Transverse colon (tissue), 4 donors: ENCODE measurements at regions not wholly inside any gene's neighbourhood (a gene's known extent, or its start where the extent isn't known, plus 50 kb on each side); places are given as distances from the start of the nearest gene placed in this dataset.

ENCODE experiments used
- DNase-seq: peaks from one replicate; pipeline ENCODE4 v3.0.0-alpha.2; 2019
- H3K27ac ChIP-seq, 4 donors: fragments of 200-600 bp; sonication (generic); 2 replicates each; pipeline ENCODE4 v1.5.1; 2016 to 2018; ENCODE audit warnings: inconsistent platforms in 4 of 4
- H3K27me3 ChIP-seq: fragments of 200-600 bp; sonication (generic); 2 replicates; pipeline ENCODE4 v1.5.1; 2017; ENCODE audit warnings: inconsistent platforms
- H3K36me3 ChIP-seq, 4 donors: fragments of 200-600 bp; sonication (generic); 2 replicates each; pipeline ENCODE4 v1.5.1; 2017 to 2019; ENCODE audit warnings: inconsistent platforms in 4 of 4
- H3K4me1 ChIP-seq, 4 donors: fragments of 200-600 bp; sonication (generic); 2 replicates each; pipeline ENCODE4 v1.5.1; 2017 to 2020; ENCODE audit warnings: inconsistent platforms in 4 of 4
- H3K4me3 ChIP-seq, 4 donors: fragments of 200-600 bp; sonication (generic); 1 replicate in 1 of 4; 2 replicates in 3 of 4; pipeline versions ENCODE4 v1.5.1 to v1.6.1; 2017 to 2019; ENCODE audit warnings: inconsistent platforms in 4 of 4
- H3K9me3 ChIP-seq, 2 donors: fragments of 200-600 bp; sonication (generic); 2 replicates each; pipeline ENCODE4 v1.5.1; 2017 to 2019; ENCODE audit warnings: inconsistent platforms in 2 of 2
- EP300 ChIP-seq: sonication (generic); formaldehyde crosslinking; IDR thresholded peaks from one replicate; pipeline ENCODE4 v1.6.1; 2017; ENCODE audit warnings: antibody characterized with exemption, low read depth
- POLR2A ChIP-seq: fragments of 450-650 bp; IDR thresholded peaks from one replicate; pipeline ENCODE4 v1.6.1; 2016; ENCODE audit warnings: antibody characterized with exemption, mild to moderate bottlenecking, moderate library complexity
- POLR2AphosphoS5 ChIP-seq, 3 donors: sonication (generic); formaldehyde crosslinking; IDR thresholded peaks; one replicate each; pipeline ENCODE4 v1.6.1; 2016; ENCODE audit warnings: antibody characterized with exemption in 3 of 3
- WGBS, 2 donors: methylation state at CpG; one replicate each; pipeline ENCODE4 v1.1.5; 2018; ENCODE audit warnings: low coverage in 1 of 2; 5-methylcytosine and 5-hydroxymethylcytosine counted together
- in situ Hi-C, 4 donors: fragments of 200-750 bp; cut with MboI; loops; one replicate each; pipeline versions ENCODE4 v1.15.0 to v1.15.1; 2017; ENCODE audit warnings: low sequenced_read_pairs in 3 of 4, low pct_ligation_motif_present in 1 of 4, low pct_unique_long_range_greater_than_20kb in 1 of 4
- intact Hi-C: fragments of 100-400 bp; cut with DNase I; formaldehyde crosslinking; loops from one replicate; pipeline ENCODE4 v1.15.1; 2023; ENCODE audit warnings: low total_unique reads
- TF ChIP-seq, protein P1 (sequence below), 5 experiments: fragments of 200-600 bp in 3 of 5; fragments of 450-650 bp in 2 of 5; sonication (generic) in 3 of 5; IDR thresholded peaks; 1 replicate in 2 of 5; 2 replicates in 3 of 5; pipeline ENCODE4 v1.5.1; 2016 to 2017; ENCODE audit warnings: antibody characterized with exemption in 5 of 5, inconsistent platforms in 3 of 5, mild to moderate bottlenecking in 2 of 5, moderate library complexity in 1 of 5

DNA sequence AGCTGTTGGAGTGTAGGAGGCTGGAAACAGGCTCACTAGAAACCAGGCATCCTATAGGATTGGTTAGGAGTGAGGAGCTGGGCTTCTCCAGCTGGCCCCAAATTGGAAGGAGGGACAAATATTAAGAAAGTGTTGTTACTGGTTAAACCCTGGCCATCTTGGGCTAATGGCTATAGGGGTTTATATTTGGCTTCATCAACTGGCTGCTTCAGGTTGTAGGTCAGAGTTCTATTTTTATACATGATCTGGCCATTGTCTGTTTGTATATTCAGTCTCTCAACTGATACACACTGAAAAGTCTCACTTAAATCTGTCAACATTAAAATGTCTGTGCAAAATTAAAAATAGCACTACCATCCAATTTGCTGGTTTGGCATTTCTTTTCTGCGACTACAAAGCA lies 70.2 kb upstream of the ARRDC4 start:
- no peak for TF ChIP-seq POLR2A
- no peak for TF ChIP-seq EP300
- TF ChIP-seq, protein P1, sequence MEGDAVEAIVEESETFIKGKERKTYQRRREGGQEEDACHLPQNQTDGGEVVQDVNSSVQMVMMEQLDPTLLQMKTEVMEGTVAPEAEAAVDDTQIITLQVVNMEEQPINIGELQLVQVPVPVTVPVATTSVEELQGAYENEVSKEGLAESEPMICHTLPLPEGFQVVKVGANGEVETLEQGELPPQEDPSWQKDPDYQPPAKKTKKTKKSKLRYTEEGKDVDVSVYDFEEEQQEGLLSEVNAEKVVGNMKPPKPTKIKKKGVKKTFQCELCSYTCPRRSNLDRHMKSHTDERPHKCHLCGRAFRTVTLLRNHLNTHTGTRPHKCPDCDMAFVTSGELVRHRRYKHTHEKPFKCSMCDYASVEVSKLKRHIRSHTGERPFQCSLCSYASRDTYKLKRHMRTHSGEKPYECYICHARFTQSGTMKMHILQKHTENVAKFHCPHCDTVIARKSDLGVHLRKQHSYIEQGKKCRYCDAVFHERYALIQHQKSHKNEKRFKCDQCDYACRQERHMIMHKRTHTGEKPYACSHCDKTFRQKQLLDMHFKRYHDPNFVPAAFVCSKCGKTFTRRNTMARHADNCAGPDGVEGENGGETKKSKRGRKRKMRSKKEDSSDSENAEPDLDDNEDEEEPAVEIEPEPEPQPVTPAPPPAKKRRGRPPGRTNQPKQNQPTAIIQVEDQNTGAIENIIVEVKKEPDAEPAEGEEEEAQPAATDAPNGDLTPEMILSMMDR (IDR thresholded peaks at IDR 0.05): no peak
- TF ChIP-seq POLR2AphosphoS5 (IDR thresholded peaks at IDR 0.05): peak in 1 of 3 donors; percentile 12
- intact Hi-C loops: no loop called here
- Histone ChIP-seq H3K27ac (no peak overlapping the region), H3K4me1 (no peaks in the 10 kb centered on the region), H3K36me3 (no peaks in the 10 kb centered on the region), H3K4me3 (no peak overlapping the region), H3K9me3 (no peaks in the 10 kb centered on the region), H3K27me3 (no peaks in the 10 kb centered on the region)
- no peak for DNase-seq
- WGBS, 2 donors: 70 to 80% methylated on average over 1 of the region's 1 CpG
- in situ Hi-C loops: loop anchor here in 1 of 4 donors (25.0 kb wide), 1 partner anchor 397 kb away; no protein-coding TSS in a partner anchor

DNA sequence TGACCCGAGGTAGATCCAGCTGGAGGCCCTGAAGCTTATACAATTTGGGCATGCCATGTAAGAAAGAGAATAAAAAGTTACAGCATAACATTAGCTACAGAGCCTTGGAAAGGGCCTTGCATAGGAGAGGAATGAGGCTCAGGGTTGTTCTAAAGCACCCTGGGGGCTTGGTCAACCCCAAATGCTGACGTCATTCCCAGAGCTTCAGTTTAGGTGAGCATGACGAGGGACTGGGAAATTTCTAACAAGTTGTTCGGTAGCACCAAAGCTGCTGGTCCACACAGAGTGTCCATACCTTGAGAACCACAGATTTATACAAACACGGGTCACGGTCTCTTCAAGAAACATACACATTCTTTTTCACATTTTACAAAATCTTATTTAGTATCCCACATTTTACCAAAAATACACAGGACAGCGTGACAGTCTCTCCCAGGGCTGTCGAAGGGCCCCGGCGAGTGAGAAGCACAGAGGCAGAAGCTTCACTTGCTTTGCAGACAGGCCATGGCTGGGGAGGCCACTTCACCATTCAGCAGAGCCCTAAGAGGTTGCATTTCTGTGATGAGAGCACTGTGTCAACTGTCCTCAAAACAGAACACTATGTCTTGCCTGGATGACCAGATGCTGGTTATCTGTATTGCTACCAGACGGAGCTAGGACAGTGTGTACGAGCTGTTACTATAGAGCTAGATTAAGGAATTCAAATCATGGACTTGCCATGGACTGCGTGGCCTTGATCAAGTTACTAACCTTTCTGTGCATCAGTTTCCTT lies 68.2 kb upstream of the ARRDC4 start:
- TF ChIP-seq, protein P1 (IDR thresholded peaks at IDR 0.05): no peak
- TF ChIP-seq POLR2AphosphoS5 (IDR thresholded peaks at IDR 0.05) (no peak), POLR2A (no peak), EP300 (no peak)

DNA sequence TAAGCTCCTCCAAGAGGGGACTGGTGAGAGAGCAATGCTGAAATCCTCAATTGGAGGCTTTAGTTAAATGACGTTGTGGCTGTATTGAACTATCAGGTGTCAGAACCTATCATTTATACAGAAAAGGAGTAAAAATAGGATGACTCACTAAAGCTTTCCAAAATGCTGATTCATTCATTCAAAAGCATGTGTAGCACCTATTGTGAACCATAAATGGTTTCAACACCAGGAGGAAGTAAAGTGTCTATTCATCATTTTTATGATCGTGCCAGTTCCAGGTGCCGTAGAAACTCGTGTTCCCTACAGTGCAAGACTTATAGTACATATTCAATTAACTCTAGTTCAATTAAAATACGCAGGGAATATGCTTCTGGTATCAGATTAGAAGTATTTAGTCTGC lies 66.5 kb upstream of the ARRDC4 start:
- H3K27ac ChIP-seq: no peak overlapping the region
- no peaks in the 10 kb centered on the region for H3K36me3 ChIP-seq
- H3K27me3 ChIP-seq: no peaks in the 10 kb centered on the region
- in situ Hi-C loops: loop anchor here in 1 of 4 donors (25.0 kb wide), 1 partner anchor 393 kb away; no protein-coding TSS in a partner anchor
- no peak for DNase-seq
- WGBS, 2 donors: 24 to 36% methylated on average over 5 of the region's 5 CpGs
- no peaks in the 10 kb centered on the region for H3K4me1 ChIP-seq
- TF ChIP-seq EP300 (no peak), POLR2AphosphoS5 (IDR thresholded peaks at IDR 0.05) (no peak), POLR2A (no peak)
- TF ChIP-seq, protein P1 (IDR thresholded peaks at IDR 0.05): no peak
- no peaks in the 10 kb centered on the region for H3K9me3 ChIP-seq
- intact Hi-C loops: no loop called here
- H3K4me3 ChIP-seq: no peak overlapping the region

More for the DNA sequence above, 68.2 kb upstream of the ARRDC4 start:
- H3K4me3 ChIP-seq: no peak overlapping the region
- no peak for DNase-seq
- H3K9me3 ChIP-seq: no peaks in the 10 kb centered on the region
- no peaks in the 10 kb centered on the region for H3K4me1 ChIP-seq
- H3K27me3 ChIP-seq: no peaks in the 10 kb centered on the region
- H3K27ac ChIP-seq: no peak overlapping the region
- WGBS, 2 donors: 62 to 86% methylated on average over 3 to 13 of the region's 13 CpGs
- in situ Hi-C loops: loop anchor here in 1 of 4 donors (25.0 kb wide), 1 partner anchor 395 kb away; no protein-coding TSS in a partner anchor
- intact Hi-C loops: no loop called here
- H3K36me3 ChIP-seq: no peaks in the 10 kb centered on the region

DNA sequence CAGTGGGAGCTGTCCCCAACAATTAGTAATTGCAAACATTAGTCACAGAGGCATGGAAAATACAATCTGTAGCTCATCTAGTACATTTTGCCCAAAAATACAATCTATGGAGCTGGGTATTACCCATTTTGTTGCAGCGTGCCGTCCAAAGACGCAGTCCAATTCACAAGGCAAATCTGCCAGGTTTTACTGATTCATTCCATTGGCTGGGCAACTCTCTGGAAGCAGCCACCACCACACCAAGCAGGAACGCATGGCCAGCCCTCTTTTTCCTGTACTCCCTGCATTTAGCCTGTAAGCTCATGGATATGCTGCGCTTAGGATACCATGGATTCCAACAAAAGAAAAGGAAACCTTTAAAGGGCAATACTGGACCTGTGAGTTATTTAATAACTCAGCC lies 60.5 kb upstream of the ARRDC4 start:
- Histone ChIP-seq H3K4me3 (no peak overlapping the region), H3K27me3 (peaks cover 10% of the 10 kb centered on the region), H3K36me3 (no peaks in the 10 kb centered on the region), H3K27ac (no peak overlapping the region), H3K4me1 (peaks cover 0 to 9% (median 6%) of the 10 kb centered on the region in 4 donors), H3K9me3 (no peaks in the 10 kb centered on the region)
- in situ Hi-C loops (loop anchor here (5.0 to 25.0 kb wide), 6 partner anchors 185 to 512 kb away; no protein-coding TSS in a partner anchor), intact Hi-C loops (loop anchor here (5.0 to 10.0 kb wide), 3 partner anchors 65 to 395 kb away; partner anchors contain the start of gene ARRDC4)
- no peak for TF ChIP-seq POLR2A
- TF ChIP-seq EP300: no peak
- TF ChIP-seq, protein P1 (IDR thresholded peaks at IDR 0.05): no peak
- no peak for TF ChIP-seq POLR2AphosphoS5 (IDR thresholded peaks at IDR 0.05)
- DNase-seq: no peak
- WGBS, 2 donors: 81 to 100% methylated on average over 1 to 5 of the region's 5 CpGs
